ENCODE measurements at regions not wholly inside any gene's neighbourhood (a gene's known extent, or its start where the extent isn't known, plus 50 kb on each side); places are given as distances from the start of the nearest gene placed in this dataset.

GRCh38 chr11:32213223-32213622 is 122.3 kb downstream of the RCN1 start:
- Histone ChIP-seq H3K27me3 (replicated peaks in 1 of 2; ENCODE audit: control insufficient read depth in 2 of 2, insufficient read depth in 2 of 2, low read length in 1 of 2) (peaks cover 0 to 2% of the 10 kb centered on the region in 2 experiments; a peak in 2 of 4 replicates), H2AFZ (ENCODE audit: control insufficient read depth, low read depth, low read length) (no peak overlapping the region), H3K4me1 (ENCODE audit: control insufficient read depth, insufficient read depth, low read length) (no peaks in the 10 kb centered on the region), H3K9ac (ENCODE audit: control insufficient read depth, insufficient read depth, low read length) (no peak overlapping the region), H3K36me3 (ENCODE audit: control insufficient read depth in 2 of 2, insufficient read depth in 2 of 2, low read length in 1 of 2) (no peaks in the 10 kb centered on the region), H3K9me3 (replicated peaks; ENCODE audit: control insufficient read depth, insufficient read depth, low read length) (no peaks in the 10 kb centered on the region), H3K27ac (ENCODE audit: control insufficient read depth, insufficient read depth) (no peak overlapping the region), H3K4me2 (ENCODE audit: control insufficient read depth, insufficient read depth) (no peak overlapping the region), H3K4me3 (no peak overlapping the region), H3K79me2 (ENCODE audit: control insufficient read depth, insufficient read depth, low read length) (no peaks in the 10 kb centered on the region), H4K20me1 (ENCODE audit: control insufficient read depth, insufficient read depth) (no peaks in the 10 kb centered on the region)
- FAIRE-seq (no peak), DNase-seq (ENCODE audit: low read depth, low spot score) (no peak), ATAC-seq (peak; percentile 31; the same call in 2 of the 3 replicates)
- intact Hi-C loops (cut with micrococcal nuclease; ENCODE audit: unreplicated experiment), result no loop called here
- ChIA-PET CTCF (interaction anchor here (1.3 kb wide), 1 partner anchor 19 kb away, joined by 3 read pairs; no protein-coding TSS in a partner anchor), SMC1A (ENCODE audit: uncharacterized antibody, unreplicated experiment) (interaction anchor here (0.5 kb wide), 1 partner anchor 1311 kb away, joined by 3 read pairs; no protein-coding TSS in a partner anchor), POLR2A (no interaction called here), RAD21 (ENCODE audit: unreplicated experiment) (no interaction called here)
- BruUV-seq (replicated peaks), result no TSS peak
- in situ Hi-C loops (cut with MboI), result no loop called here
- TF ChIP-seq USF2 (IDR thresholded peaks at IDR 0.05; ENCODE audit: borderline replicate concordance, low read depth, low read length), result no peak
- TF ChIP-seq KAT2A (conservative IDR thresholded peaks at IDR 0.05; ENCODE audit: control insufficient read depth, low read depth, low read length), result no peak
- TF ChIP-seq BMI1 (IDR thresholded peaks at IDR 0.05; ENCODE audit: borderline replicate concordance), result no peak
- TF ChIP-seq HDAC2 (IDR thresholded peaks at IDR 0.05), result no peak
- TF ChIP-seq NKRF (conservative IDR thresholded peaks at IDR 0.05), result no peak
- TF ChIP-seq ZNF217 (IDR thresholded peaks at IDR 0.05), result no peak
- no peak for TF ChIP-seq ELK1 (IDR thresholded peaks at IDR 0.05; ENCODE audit: low read depth, low read length)
- no peak for TF ChIP-seq SREBF2 (IDR thresholded peaks at IDR 0.05; ENCODE audit: low read length)
- no peak for TF ChIP-seq ZSCAN29 (IDR thresholded peaks at IDR 0.05)
- TF ChIP-seq NFYA (IDR thresholded peaks at IDR 0.05; ENCODE audit: borderline replicate concordance, low read depth, low read length), result no peak
- no peak for TF ChIP-seq RB1 (IDR thresholded peaks at IDR 0.05; ENCODE audit: borderline replicate concordance)
- no peak for TF ChIP-seq RBBP5 (conservative IDR thresholded peaks at IDR 0.05)
- TF ChIP-seq TAF1 (IDR thresholded peaks at IDR 0.05; ENCODE audit: borderline replicate concordance, low read depth, low read length), result no peak
- TF ChIP-seq ASH2L (IDR thresholded peaks at IDR 0.05; ENCODE audit: borderline replicate concordance, low read depth), result no peak
- TF ChIP-seq PBX3 (IDR thresholded peaks at IDR 0.05; ENCODE audit: insufficient replicate concordance, low read depth, low read length), result no peak
- TF ChIP-seq STAT1 (conservative IDR thresholded peaks at IDR 0.05), result no peak
- TF ChIP-seq KLF5 (IDR thresholded peaks at IDR 0.05; ENCODE audit: partially characterized antibody), result no peak
- TF ChIP-seq SMARCA5 (IDR thresholded peaks at IDR 0.05), result no peak
- no peak for TF ChIP-seq RELB (IDR thresholded peaks at IDR 0.05; ENCODE audit: low read depth)
- TF ChIP-seq JUNB (IDR thresholded peaks at IDR 0.05), result no peak
- 0% methylated on average over 5 of the region's 5 CpGs for WGBS (ENCODE audit: insufficient coverage, insufficient replicate concordance, low lambda C conversion rate, missing lambda C conversion rate)

Measured in GM12878 (cell line).